ENCODE measurements at regions not wholly inside any gene's neighbourhood (a gene's known extent, or its start where the extent isn't known, plus 50 kb on each side); places are given as distances from the start of the nearest gene placed in this dataset.

DNA sequence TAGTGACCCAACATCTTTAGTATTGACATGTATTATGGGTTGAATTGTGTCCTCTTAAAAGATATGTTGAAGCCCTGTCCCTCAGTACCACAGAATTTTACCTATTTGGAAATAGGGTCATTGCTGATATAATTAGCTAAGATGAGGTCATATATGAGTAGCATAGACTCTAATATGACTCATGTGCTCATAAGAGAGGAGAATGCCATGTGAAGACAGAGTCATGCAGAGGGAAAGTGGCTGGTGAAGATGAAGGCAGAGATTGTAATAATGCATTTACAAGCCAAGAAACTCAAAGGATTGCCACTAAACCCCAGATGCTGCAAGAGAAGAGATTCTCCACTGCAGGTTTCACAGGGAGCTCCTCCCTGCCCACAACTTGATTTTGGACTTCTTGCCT is 496.4 kb downstream of the KIF20B start:
- H3K4me3 ChIP-seq = no peak overlapping the region
- TF ChIP-seq, protein P1, sequence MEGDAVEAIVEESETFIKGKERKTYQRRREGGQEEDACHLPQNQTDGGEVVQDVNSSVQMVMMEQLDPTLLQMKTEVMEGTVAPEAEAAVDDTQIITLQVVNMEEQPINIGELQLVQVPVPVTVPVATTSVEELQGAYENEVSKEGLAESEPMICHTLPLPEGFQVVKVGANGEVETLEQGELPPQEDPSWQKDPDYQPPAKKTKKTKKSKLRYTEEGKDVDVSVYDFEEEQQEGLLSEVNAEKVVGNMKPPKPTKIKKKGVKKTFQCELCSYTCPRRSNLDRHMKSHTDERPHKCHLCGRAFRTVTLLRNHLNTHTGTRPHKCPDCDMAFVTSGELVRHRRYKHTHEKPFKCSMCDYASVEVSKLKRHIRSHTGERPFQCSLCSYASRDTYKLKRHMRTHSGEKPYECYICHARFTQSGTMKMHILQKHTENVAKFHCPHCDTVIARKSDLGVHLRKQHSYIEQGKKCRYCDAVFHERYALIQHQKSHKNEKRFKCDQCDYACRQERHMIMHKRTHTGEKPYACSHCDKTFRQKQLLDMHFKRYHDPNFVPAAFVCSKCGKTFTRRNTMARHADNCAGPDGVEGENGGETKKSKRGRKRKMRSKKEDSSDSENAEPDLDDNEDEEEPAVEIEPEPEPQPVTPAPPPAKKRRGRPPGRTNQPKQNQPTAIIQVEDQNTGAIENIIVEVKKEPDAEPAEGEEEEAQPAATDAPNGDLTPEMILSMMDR (IDR thresholded peaks at IDR 0.05) = no peak
- H3K27ac ChIP-seq = no peak overlapping the region
- H3K4me1 ChIP-seq = no peaks in the 10 kb centered on the region
- no peaks in the 10 kb centered on the region for H3K27me3 ChIP-seq
- H3K9me3 ChIP-seq = no peaks in the 10 kb centered on the region
- intact Hi-C loops (cut with DNase I) = no loop called here
- DNase-seq = no peak
- no peak for ATAC-seq
- FAIRE-seq = no peak
- H3K36me3 ChIP-seq = no peaks in the 10 kb centered on the region

DNA sequence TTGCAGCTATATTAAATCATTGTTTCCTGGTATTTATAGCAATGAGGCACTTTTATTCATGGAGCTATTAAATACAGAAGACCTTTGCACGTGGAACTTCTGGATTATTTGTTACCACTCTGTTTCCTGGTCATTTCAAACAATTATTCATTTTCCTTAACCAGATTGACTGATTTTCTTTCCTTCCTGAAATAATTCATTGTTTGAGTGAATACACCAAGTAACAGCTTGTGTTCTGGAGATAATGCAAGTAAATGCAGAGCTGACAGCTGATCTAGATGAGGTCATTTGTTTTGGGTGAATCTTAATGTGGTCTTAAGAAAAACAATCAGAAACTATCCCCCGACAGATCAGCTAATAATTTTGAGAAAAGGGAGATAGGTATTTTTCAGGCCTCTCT is 497.7 kb downstream of the KIF20B start:
- Histone ChIP-seq H3K4me1 (no peaks in the 10 kb centered on the region), H3K36me3 (no peaks in the 10 kb centered on the region), H3K27ac (no peak overlapping the region), H3K4me3 (no peak overlapping the region), H3K9me3 (no peaks in the 10 kb centered on the region), H3K27me3 (no peaks in the 10 kb centered on the region)
- TF ChIP-seq, protein P1 (IDR thresholded peaks at IDR 0.05) = no peak
- no peak for ATAC-seq
- no peak for DNase-seq
- no peak for FAIRE-seq
- WGBS, 2 donors = 44 to 45% methylated on average over 2 of the region's 2 CpGs
- intact Hi-C loops (cut with DNase I) = no loop called here

DNA sequence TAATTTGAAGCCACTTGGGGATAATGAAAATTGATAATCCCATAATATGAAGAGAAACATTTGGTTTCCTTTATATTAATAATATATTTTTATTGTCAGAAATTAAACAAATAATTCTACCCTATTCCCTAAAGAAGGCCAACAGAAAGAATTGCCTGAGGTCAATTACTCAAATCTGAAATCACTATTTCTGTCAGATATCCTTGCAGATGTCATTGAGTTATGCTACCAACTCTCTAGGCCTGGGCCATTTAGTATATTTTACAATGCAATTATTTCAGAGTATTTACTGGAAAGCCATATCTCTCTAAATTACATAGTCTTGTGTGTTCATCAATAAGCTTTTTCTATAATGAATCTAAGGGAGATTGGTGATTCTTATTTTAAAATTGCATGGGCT is 498.1 kb downstream of the KIF20B start:
- intact Hi-C loops (cut with DNase I) = no loop called here
- H3K4me3 ChIP-seq = no peak overlapping the region
- no peak for FAIRE-seq
- ATAC-seq = no peak
- no peaks in the 10 kb centered on the region for H3K36me3 ChIP-seq
- TF ChIP-seq, protein P1 (IDR thresholded peaks at IDR 0.05) = no peak
- no peaks in the 10 kb centered on the region for H3K9me3 ChIP-seq
- DNase-seq = no peak
- no peaks in the 10 kb centered on the region for H3K27me3 ChIP-seq
- no peaks in the 10 kb centered on the region for H3K4me1 ChIP-seq
- no peak overlapping the region for H3K27ac ChIP-seq

DNA sequence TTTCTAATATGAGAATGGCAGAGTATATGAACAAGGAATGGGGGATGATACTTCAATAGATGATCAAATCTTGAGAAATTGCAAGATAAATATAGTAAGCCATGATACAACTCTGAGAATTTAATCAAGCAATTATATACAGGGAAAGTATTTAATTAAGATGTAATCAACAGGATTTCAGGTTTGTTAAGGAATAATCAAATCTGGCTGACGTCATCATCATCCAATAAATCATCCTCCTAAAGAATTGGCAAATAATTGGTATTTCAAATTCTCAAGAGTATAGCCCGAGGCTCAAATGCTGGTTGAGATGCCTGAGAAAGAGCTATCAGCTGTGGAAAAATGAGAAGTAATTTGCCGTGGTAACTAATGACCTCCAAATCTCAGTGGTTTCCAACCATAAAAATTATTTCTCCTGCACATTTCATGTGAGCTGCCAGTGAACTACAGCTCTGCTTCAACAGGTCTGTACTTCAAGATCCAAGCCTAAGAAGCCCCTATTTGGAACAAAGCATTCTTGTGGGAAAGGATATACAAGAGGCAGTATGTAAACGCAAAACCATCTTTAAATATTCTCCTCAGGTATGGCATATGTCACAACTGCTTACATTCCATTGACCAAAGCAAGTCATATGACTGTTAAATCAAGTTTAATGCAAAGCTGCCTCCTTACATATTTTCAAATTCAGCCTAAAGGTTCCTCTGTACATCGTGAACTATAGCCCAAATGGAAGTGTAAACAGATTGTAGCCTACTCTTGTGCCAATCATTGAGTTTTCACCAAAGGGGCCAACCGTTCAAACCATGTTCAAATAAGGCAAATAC is 503.0 kb downstream of the KIF20B start:
- DNase-seq = no peak
- H3K9me3 ChIP-seq = no peaks in the 10 kb centered on the region
- intact Hi-C loops (cut with DNase I) = no loop called here
- H3K4me3 ChIP-seq = no peak overlapping the region
- WGBS, 2 donors = 50 to 62% methylated on average over 6 of the region's 6 CpGs
- no peaks in the 10 kb centered on the region for H3K27me3 ChIP-seq
- no peaks in the 10 kb centered on the region for H3K4me1 ChIP-seq
- no peak for ATAC-seq
- no peak overlapping the region for H3K27ac ChIP-seq
- no peak for FAIRE-seq
- TF ChIP-seq, protein P1 (IDR thresholded peaks at IDR 0.05) = no peak
- H3K36me3 ChIP-seq = no peaks in the 10 kb centered on the region

DNA sequence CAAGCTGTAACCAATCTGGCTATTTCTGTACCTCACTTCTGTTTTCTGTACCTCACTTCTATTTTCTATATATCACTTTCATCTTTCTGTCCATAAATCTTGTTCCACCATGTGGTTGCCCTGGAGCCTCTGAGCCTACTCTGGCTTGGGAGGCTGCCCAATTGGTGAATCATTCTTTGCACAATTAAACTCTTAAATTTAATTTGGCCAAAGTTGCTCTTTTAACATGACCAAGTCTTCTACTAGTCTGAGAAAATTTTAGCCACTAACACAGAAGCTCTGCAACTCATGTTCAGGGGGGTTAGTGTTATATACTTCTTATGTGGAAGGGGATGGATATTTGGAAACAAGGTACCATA is 503.5 kb downstream of the KIF20B start:
- Histone ChIP-seq H3K4me3 (no peak overlapping the region), H3K27ac (no peak overlapping the region), H3K9me3 (no peaks in the 10 kb centered on the region), H3K4me1 (no peaks in the 10 kb centered on the region), H3K36me3 (no peaks in the 10 kb centered on the region), H3K27me3 (no peaks in the 10 kb centered on the region)
- intact Hi-C loops (cut with DNase I) = no loop called here
- DNase-seq = no peak
- no peak for FAIRE-seq
- TF ChIP-seq, protein P1 (IDR thresholded peaks at IDR 0.05) = no peak
- no peak for ATAC-seq
